CD4-positive, alpha-beta T cell (primary cell): ENCODE measurements at regions not wholly inside any gene's neighbourhood (a gene's known extent, or its start where the extent isn't known, plus 50 kb on each side); places are given as distances from the start of the nearest gene placed in this dataset.

Experiments used
- ATAC-seq: fragments of 200-7000 bp; cut with Tn5 transposase; one replicate; pipeline ENCODE4 v1.10.0; 2022; ENCODE audit warnings: mild to moderate bottlenecking; ENCODE audit not compliant: poor library complexity
- CTCF ChIA-PET: fragments of 350-600 bp; sonication (Branson Sonifier 250); formaldehyde crosslinking; loops from one replicate; lab custom pipeline; 2021; ENCODE audit warnings: antibody characterized with exemption, inconsistent platforms; lab: Charles Lee
- POLR2A ChIA-PET: fragments of 350-600 bp; sonication (Branson Sonifier 250); formaldehyde crosslinking; loops from one replicate; lab custom pipeline; 2021; ENCODE audit warnings: antibody characterized with exemption, inconsistent platforms; lab: Charles Lee
- DNase-seq, 14 experiments: peaks; one replicate each; pipeline ENCODE4 v3.0.0-alpha.2; 2013 to 2020; ENCODE audit warnings: mixed read lengths in 2 of 14
- H3K27ac ChIP-seq, 2 donors: one replicate each; pipeline versions ENCODE4 v1.5.1 to v1.7.0; 2013; ENCODE audit warnings: low read length in 2 of 2, low read depth in 1 of 2, mild to moderate bottlenecking in 1 of 2
- H3K27me3 ChIP-seq, 2 experiments: 1 replicate in 1 of 2; 2 replicates in 1 of 2; pipeline versions ENCODE4 v1.6.1 to v1.7.0; 2013; ENCODE audit warnings: low read length in 2 of 2, control low read depth in 1 of 2, mild to moderate bottlenecking in 1 of 2, moderate library complexity in 1 of 2; ENCODE audit not compliant: insufficient read depth in 2 of 2, control insufficient read depth in 1 of 2
- H3K36me3 ChIP-seq: one replicate; pipeline ENCODE4 v1.6.1; 2013; ENCODE audit warnings: low read length, control low read depth; ENCODE audit not compliant: insufficient read depth
- H3K4me1 ChIP-seq: one replicate; pipeline ENCODE4 v1.6.1; 2013; ENCODE audit warnings: low read length, control low read depth; ENCODE audit not compliant: insufficient read depth
- H3K4me3 ChIP-seq: one replicate; pipeline ENCODE4 v1.5.1; 2013; ENCODE audit warnings: mild to moderate bottlenecking, low read length, moderate library complexity
- H3K9me3 ChIP-seq, 2 experiments: 1 replicate in 1 of 2; 2 replicates in 1 of 2; pipeline versions ENCODE4 v1.6.1 to v1.7.0; 2013; ENCODE audit warnings: low read length in 2 of 2, mild to moderate bottlenecking in 2 of 2, control low read depth in 1 of 2, moderate library complexity in 1 of 2; ENCODE audit not compliant: control insufficient read depth in 1 of 2, insufficient read depth in 1 of 2
- H3K27ac Mint-ChIP-seq: one replicate; pipeline ENCODE4 v1.8.0; 2020; ENCODE audit warnings: mixed read lengths
- H3K27me3 Mint-ChIP-seq: one replicate; pipeline ENCODE4 v1.8.0; 2021; ENCODE audit warnings: mixed read lengths
- H3K36me3 Mint-ChIP-seq: one replicate; pipeline ENCODE4 v1.8.0; 2021; ENCODE audit warnings: low read depth, mixed read lengths
- H3K4me1 Mint-ChIP-seq: one replicate; pipeline ENCODE4 v1.8.0; 2021; ENCODE audit warnings: low read depth, mixed read lengths
- H3K4me3 Mint-ChIP-seq: one replicate; pipeline ENCODE4 v1.8.0; 2020; ENCODE audit warnings: mild to moderate bottlenecking, mixed read lengths
- H3K9me3 Mint-ChIP-seq: one replicate; pipeline ENCODE4 v1.8.0; 2020; ENCODE audit warnings: mixed read lengths
- intact Hi-C, 2 experiments: fragments of 100-400 bp; cut with DNase I in 1 of 2; cut with micrococcal nuclease in 1 of 2; formaldehyde crosslinking; loops; one replicate each; pipeline versions ENCODE4 v1.15.1 to v1.9.0; 2023 to 2025; cut with DNase I, micrococcal nuclease
- TF ChIP-seq, protein P1 (sequence below): fragments of 200-600 bp; IDR thresholded peaks from one replicate; pipeline ENCODE4 v1.8.0; 2022; ENCODE audit warnings: antibody characterized with exemption, mild to moderate bottlenecking

DNA sequence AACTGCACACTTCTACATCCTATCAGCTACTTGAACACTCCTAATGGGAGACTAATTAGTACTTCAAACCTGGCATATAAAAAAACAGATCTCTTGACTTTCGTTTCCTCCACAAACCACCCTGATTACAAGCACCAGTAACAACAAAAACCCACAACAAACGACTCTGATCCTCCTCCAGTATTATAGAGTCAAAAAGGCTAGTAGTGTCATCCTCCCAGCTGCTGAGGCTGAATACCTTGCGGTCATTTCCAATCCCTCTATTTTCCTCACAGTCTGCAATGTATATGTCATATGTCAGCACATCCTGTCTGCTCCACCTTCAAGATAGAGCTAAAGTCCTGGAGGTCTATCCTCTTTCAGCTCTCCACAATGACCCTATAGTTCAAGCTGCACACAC lies 688.9 kb upstream of the RAG2 start:
- Histone ChIP-seq H3K27me3 (no peaks in the 10 kb centered on the region), H3K4me3 (no peak overlapping the region), H3K9me3 (peaks cover 0 to under 1% of the 10 kb centered on the region in 2 experiments), H3K36me3 (no peaks in the 10 kb centered on the region), H3K4me1 (no peaks in the 10 kb centered on the region), H3K27ac (no peak overlapping the region)
- Mint-ChIP-seq H3K27ac (no peak overlapping the region), H3K4me1 (no peaks in the 10 kb centered on the region), H3K9me3 (peaks cover 20% of the 10 kb centered on the region), H3K36me3 (no peaks in the 10 kb centered on the region), H3K27me3 (no peaks in the 10 kb centered on the region), H3K4me3 (no peak overlapping the region)
- POLR2A ChIA-PET, result no interaction called here
- TF ChIP-seq, protein P1, sequence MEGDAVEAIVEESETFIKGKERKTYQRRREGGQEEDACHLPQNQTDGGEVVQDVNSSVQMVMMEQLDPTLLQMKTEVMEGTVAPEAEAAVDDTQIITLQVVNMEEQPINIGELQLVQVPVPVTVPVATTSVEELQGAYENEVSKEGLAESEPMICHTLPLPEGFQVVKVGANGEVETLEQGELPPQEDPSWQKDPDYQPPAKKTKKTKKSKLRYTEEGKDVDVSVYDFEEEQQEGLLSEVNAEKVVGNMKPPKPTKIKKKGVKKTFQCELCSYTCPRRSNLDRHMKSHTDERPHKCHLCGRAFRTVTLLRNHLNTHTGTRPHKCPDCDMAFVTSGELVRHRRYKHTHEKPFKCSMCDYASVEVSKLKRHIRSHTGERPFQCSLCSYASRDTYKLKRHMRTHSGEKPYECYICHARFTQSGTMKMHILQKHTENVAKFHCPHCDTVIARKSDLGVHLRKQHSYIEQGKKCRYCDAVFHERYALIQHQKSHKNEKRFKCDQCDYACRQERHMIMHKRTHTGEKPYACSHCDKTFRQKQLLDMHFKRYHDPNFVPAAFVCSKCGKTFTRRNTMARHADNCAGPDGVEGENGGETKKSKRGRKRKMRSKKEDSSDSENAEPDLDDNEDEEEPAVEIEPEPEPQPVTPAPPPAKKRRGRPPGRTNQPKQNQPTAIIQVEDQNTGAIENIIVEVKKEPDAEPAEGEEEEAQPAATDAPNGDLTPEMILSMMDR, result no peak
- no peak for ATAC-seq
- no peak for DNase-seq
- CTCF ChIA-PET, result no interaction called here
- intact Hi-C loops, result no loop called here

DNA sequence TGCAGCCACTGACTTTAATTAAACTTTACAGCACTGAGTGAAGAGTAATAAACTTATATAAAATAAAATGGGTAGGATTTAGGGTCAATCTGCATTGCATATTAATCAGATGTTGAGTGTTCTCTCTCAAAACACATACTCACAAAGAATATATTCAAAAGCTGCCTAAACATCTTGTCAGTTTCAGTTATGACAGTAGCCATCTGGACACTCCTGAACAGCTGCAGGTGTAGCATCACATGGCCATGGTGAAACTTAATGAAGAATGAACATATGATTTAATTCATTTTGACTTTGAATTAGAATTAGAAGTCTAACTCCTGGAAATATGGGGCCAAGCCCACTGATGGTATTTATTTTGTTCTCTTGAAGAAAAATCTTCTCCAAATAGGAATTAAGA lies 684.3 kb upstream of the RAG2 start:
- peaks cover 11% of the 10 kb centered on the region for H3K9me3 Mint-ChIP-seq

DNA sequence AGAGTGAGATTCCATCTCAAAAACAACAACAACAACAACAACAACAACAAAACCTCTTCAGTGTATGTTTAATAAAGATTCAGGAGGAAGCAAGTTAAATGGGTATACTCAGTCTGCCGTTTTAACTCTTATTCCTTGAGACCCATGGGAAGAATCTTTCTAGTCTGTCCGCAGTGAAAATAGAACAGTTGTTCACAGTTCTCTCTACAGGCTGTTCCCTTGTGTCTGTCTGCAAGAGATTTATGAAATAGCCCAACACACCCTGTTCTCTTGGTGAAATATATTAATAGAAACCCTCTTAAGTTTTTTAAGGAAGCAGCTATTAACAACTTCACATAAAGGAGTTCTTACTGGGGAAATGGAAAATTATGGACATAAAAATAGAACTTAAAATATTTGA lies 682.2 kb upstream of the RAG2 start:
- Histone ChIP-seq H3K27me3 (no peaks in the 10 kb centered on the region), H3K36me3 (no peaks in the 10 kb centered on the region), H3K4me3 (no peak overlapping the region), H3K27ac (no peak overlapping the region), H3K4me1 (no peaks in the 10 kb centered on the region), H3K9me3 (peaks cover 0 to 9% of the 10 kb centered on the region in 2 experiments)
- TF ChIP-seq, protein P1, result no peak
- H3K27me3 Mint-ChIP-seq, result no peaks in the 10 kb centered on the region
- no peak overlapping the region for H3K4me3 Mint-ChIP-seq
- H3K4me1 Mint-ChIP-seq, result no peaks in the 10 kb centered on the region
- CTCF ChIA-PET, result no interaction called here
- intact Hi-C loops, result no loop called here
- no peak overlapping the region for H3K27ac Mint-ChIP-seq
- POLR2A ChIA-PET, result no interaction called here
- ATAC-seq, result no peak
- H3K9me3 Mint-ChIP-seq, result peaks cover 16% of the 10 kb centered on the region
- no peak for DNase-seq
- H3K36me3 Mint-ChIP-seq, result no peaks in the 10 kb centered on the region

More for the DNA sequence above, 684.3 kb upstream of the RAG2 start:
- Histone ChIP-seq H3K9me3 (peaks cover 0 to 9% of the 10 kb centered on the region in 2 experiments), H3K27me3 (no peaks in the 10 kb centered on the region), H3K4me1 (no peaks in the 10 kb centered on the region), H3K4me3 (no peak overlapping the region), H3K36me3 (no peaks in the 10 kb centered on the region), H3K27ac (no peak overlapping the region)
- Mint-ChIP-seq H3K4me1 (no peaks in the 10 kb centered on the region), H3K4me3 (no peak overlapping the region), H3K27ac (no peak overlapping the region), H3K36me3 (no peaks in the 10 kb centered on the region), H3K27me3 (no peaks in the 10 kb centered on the region)
- DNase-seq, result no peak
- ATAC-seq, result no peak
- intact Hi-C loops, result no loop called here
- ChIA-PET CTCF (no interaction called here), POLR2A (no interaction called here)
- TF ChIP-seq, protein P1, result no peak
